SK-N-MC (cell line): ENCODE measurements at regions not wholly inside any gene's neighbourhood (a gene's known extent, or its start where the extent isn't known, plus 50 kb on each side); places are given as distances from the start of the nearest gene placed in this dataset.

ENCODE experiments used
- EZH2 ChIP-seq: fragments of 200-600 bp; sonication (generic); IDR thresholded peaks from one replicate; pipeline ENCODE4 v1.6.1; 2017; ENCODE audit warnings: antibody characterized with exemption
- FOXP2 ChIP-seq: optimal IDR thresholded peaks from 2 replicates; pipeline ENCODE3; 2011; ENCODE audit warnings: mild to moderate bottlenecking, moderate library complexity; ENCODE audit not compliant: insufficient read depth; ENCODE audit errors: extremely low read length, control extremely low read depth
- POLR2AphosphoS5 ChIP-seq: IDR thresholded peaks from 2 replicates; pipeline ENCODE4 v1.6.1; 2012; ENCODE audit warnings: mild to moderate bottlenecking, low read depth, low read length, borderline replicate concordance

GRCh38 chr5:6177926-6178325 is 200.4 kb downstream of the MED10 start:
- no peak for TF ChIP-seq EZH2
- no peak for TF ChIP-seq POLR2AphosphoS5
- TF ChIP-seq FOXP2, result no peak
